ENCODE measurements at regions not wholly inside any gene's neighbourhood (a gene's known extent, or its start where the extent isn't known, plus 50 kb on each side); places are given as distances from the start of the nearest gene placed in this dataset.

GRCh38 chr3:14323401-14324223, 78.8 kb upstream of the SLC6A6 start:
- no peak for TF ChIP-seq CTCF (IDR thresholded peaks at IDR 0.05)
- TF ChIP-seq GABPB1 (CRISPR knock-in tag; IDR thresholded peaks at IDR 0.05), result no peak
- TF ChIP-seq MAX (CRISPR knock-in tag; IDR thresholded peaks at IDR 0.05), result no peak
- no peak for TF ChIP-seq ESRRA (CRISPR knock-in tag; IDR thresholded peaks at IDR 0.05; ENCODE audit: borderline replicate concordance)
- no peak for TF ChIP-seq ZBTB21 (CRISPR knock-in tag; IDR thresholded peaks at IDR 0.05; ENCODE audit: borderline replicate concordance)
- no peak for TF ChIP-seq AFF4 (CRISPR knock-in tag; IDR thresholded peaks at IDR 0.05; ENCODE audit: borderline replicate concordance)
- TF ChIP-seq KAT7 (CRISPR knock-in tag; IDR thresholded peaks at IDR 0.05; ENCODE audit: borderline replicate concordance), result no peak

All from WTC11 (cell line).